Tibial artery (tissue), 4 donors: ENCODE measurements at regions not wholly inside any gene's neighbourhood (a gene's known extent, or its start where the extent isn't known, plus 50 kb on each side); places are given as distances from the start of the nearest gene placed in this dataset.

Experiments
- DNase-seq, 2 donors: peaks; one replicate each; pipeline ENCODE4 v3.0.0-alpha.2; 2019
- H3K27ac ChIP-seq, 2 donors: fragments of 200-600 bp; sonication (generic) in 1 of 2; 1 replicate in 1 of 2; 2 replicates in 1 of 2; pipeline ENCODE4 v1.5.1; 2018 to 2019; ENCODE audit warnings: mild to moderate bottlenecking in 1 of 2
- H3K27me3 ChIP-seq, 2 donors: fragments of 200-600 bp; sonication (generic) in 1 of 2; one replicate each; pipeline versions ENCODE4 v1.5.1 to v1.6.0; 2016 to 2019
- H3K36me3 ChIP-seq, 3 donors: fragments of 200-600 bp; sonication (generic) in 2 of 3; one replicate each; pipeline ENCODE4 v1.5.1; 2016 to 2019; ENCODE audit warnings: mild to moderate bottlenecking in 2 of 3
- H3K4me1 ChIP-seq, 4 donors: fragments of 200-600 bp; sonication (generic) in 2 of 4; 1 replicate in 3 of 4; 2 replicates in 1 of 4; pipeline ENCODE4 v1.5.1; 2016 to 2019
- H3K4me3 ChIP-seq, 2 donors: fragments of 200-600 bp; sonication (generic) in 1 of 2; 1 replicate in 1 of 2; 2 replicates in 1 of 2; pipeline ENCODE4 v1.5.1; 2018 to 2019; ENCODE audit warnings: mild to moderate bottlenecking in 2 of 2
- H3K9me3 ChIP-seq, 3 donors: fragments of 200-600 bp; sonication (generic) in 1 of 3; one replicate each; pipeline ENCODE4 v1.5.1; 2016 to 2019
- CTCF ChIP-seq, 2 experiments: fragments of 200-600 bp in 1 of 2; fragments of 450-650 bp in 1 of 2; IDR thresholded peaks; one replicate each; pipeline ENCODE4 v1.5.1; 2017 to 2019; ENCODE audit warnings: antibody characterized with exemption in 2 of 2, mild to moderate bottlenecking in 1 of 2, moderate library complexity in 1 of 2
- intact Hi-C: fragments of 100-400 bp; cut with DNase I; formaldehyde crosslinking; loops from one replicate; pipeline ENCODE4 v1.15.0; 2023; ENCODE audit warnings: low total_unique reads

GRCh38 chr5:110812639-110813038 lies 73.8 kb downstream of the SLC25A46 start:
- Histone ChIP-seq H3K27me3 (no peaks in the 10 kb centered on the region), H3K36me3 (no peaks in the 10 kb centered on the region), H3K4me3 (no peak overlapping the region), H3K27ac (no peak overlapping the region), H3K4me1 (no peaks in the 10 kb centered on the region), H3K9me3 (peaks cover 0 to 9% (median 0%) of the 10 kb centered on the region in 3 donors)
- intact Hi-C loops = no loop called here
- no peak for TF ChIP-seq CTCF (IDR thresholded peaks at IDR 0.05)
- DNase-seq = no peak

GRCh38 chr5:110815916-110816605 lies 77.3 kb downstream of the SLC25A46 start:
- no peaks in the 10 kb centered on the region for H3K27me3 ChIP-seq
- TF ChIP-seq CTCF (IDR thresholded peaks at IDR 0.05) = no peak
- no peak overlapping the region for H3K27ac ChIP-seq
- intact Hi-C loops = no loop called here
- peaks cover 0 to 9% (median 0%) of the 10 kb centered on the region in 3 donors for H3K9me3 ChIP-seq
- H3K4me3 ChIP-seq = no peak overlapping the region
- no peak for DNase-seq
- no peaks in the 10 kb centered on the region for H3K4me1 ChIP-seq
- no peaks in the 10 kb centered on the region for H3K36me3 ChIP-seq

- Histone ChIP-seq H3K4me3 (no peak overlapping the region), H3K36me3 (no peaks in the 10 kb centered on the region), H3K4me1 (no peaks in the 10 kb centered on the region), H3K27ac (no peak overlapping the region), H3K27me3 (no peaks in the 10 kb centered on the region), H3K9me3 (peaks cover 0 to 2% (median 0%) of the 10 kb centered on the region in 3 donors)
- intact Hi-C loops = no loop called here
- no peak for DNase-seq
- no peak for TF ChIP-seq CTCF (IDR thresholded peaks at IDR 0.05)
Measured at GRCh38 chr5:110817459-110817858, 78.7 kb downstream of the SLC25A46 start.

GRCh38 chr5:110823571-110823970 lies 84.8 kb downstream of the SLC25A46 start:
- intact Hi-C loops = no loop called here
- Histone ChIP-seq H3K27ac (no peak overlapping the region), H3K4me3 (no peak overlapping the region), H3K27me3 (no peaks in the 10 kb centered on the region), H3K4me1 (no peaks in the 10 kb centered on the region), H3K9me3 (peaks cover 4 to 21% (median 18%) of the 10 kb centered on the region in 3 donors), H3K36me3 (no peaks in the 10 kb centered on the region)
- TF ChIP-seq CTCF (IDR thresholded peaks at IDR 0.05) = no peak
- no peak for DNase-seq

- H3K27me3 ChIP-seq = no peaks in the 10 kb centered on the region
Measured at GRCh38 chr5:110824936-110825441, 86.2 kb downstream of the SLC25A46 start.

More at GRCh38 chr5:110824936-110825441, 86.2 kb downstream of the SLC25A46 start:
- no peaks in the 10 kb centered on the region for H3K4me1 ChIP-seq
- intact Hi-C loops = no loop called here
- H3K9me3 ChIP-seq = peaks cover 4 to 21% (median 18%) of the 10 kb centered on the region in 3 donors
- no peak overlapping the region for H3K4me3 ChIP-seq
- H3K27ac ChIP-seq = no peak overlapping the region
- H3K36me3 ChIP-seq = no peaks in the 10 kb centered on the region
- no peak for TF ChIP-seq CTCF (IDR thresholded peaks at IDR 0.05)
- no peak for DNase-seq
